Suppressor macrophage treated with lipopolysaccharide for 1 hour (primary cell): ENCODE measurements at regions not wholly inside any gene's neighbourhood (a gene's known extent, or its start where the extent isn't known, plus 50 kb on each side); places are given as distances from the start of the nearest gene placed in this dataset.

Experiments
- DNase-seq, 3 donors: peaks; one replicate each; pipeline ENCODE4 v3.0.0-alpha.2; 2020 to 2022

DNA sequence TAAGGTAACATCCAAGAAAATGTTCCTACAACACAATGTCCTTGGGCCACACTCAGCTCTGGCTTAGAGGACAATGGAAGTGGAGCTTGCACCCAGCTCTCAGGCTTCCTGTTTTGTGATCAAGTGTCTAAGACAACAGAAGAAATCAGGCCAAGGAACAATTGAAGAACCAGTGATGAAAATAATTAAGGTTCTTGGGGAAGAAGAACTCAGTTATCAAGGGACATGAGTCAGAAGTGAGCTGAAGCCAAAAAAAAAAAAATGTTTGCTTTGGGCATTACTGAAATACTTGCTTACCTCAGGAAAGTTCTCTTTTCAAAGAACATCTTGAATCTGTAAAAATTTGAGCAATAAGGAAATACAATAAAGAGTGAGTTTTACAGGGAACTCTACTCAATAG, 299.0 kb downstream of the FBXO15 start:
- no peak for DNase-seq

DNA sequence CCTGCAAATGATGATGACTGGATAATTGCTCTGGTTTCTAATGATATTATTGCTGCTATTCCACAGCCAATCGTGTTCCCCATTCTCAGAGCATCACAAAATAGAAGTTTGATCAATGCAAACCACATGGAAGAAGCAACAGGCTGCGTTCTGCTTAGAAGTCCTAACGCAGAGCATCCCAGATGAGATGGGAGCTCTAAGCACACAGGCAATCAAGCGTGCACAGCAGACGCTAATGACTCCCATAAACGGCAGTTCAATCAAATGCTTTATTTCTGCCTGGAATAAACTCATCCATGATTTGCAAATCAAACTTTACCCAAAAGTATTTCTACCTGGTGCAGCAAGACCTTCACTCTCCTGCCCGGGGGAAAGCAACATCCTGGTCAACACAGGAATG, 304.2 kb downstream of the FBXO15 start:
- no peak for DNase-seq

DNA sequence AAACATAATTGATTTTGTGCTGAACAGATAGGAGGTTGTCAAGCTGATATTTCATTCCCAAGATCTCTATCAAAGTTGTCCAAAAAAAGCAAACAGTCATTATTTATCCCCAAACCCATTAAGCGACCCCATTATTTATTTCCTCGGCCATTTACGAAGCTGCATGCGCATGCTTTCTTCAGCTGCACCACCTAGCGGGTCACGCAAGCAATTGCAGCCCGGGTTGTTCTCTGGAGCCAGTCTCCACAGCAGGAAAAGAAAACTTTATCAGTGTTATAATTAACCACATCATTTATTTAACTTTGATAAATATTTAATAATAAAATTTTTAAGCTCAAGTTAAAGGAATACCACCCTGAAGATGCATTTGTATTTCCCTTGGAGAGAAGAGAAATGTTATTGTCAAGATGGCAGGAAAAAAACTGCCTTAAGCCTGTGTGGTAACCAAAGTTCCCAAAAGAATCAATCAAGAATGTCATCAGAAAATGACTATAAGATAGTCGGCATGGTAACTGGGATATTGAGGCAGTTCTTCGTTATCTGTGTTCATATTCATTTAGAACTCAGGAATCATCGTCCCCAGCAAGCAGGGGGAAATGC, 304.7 kb downstream of the FBXO15 start:
- peak; percentile 64 to 75 (median 65) for DNase-seq

DNA sequence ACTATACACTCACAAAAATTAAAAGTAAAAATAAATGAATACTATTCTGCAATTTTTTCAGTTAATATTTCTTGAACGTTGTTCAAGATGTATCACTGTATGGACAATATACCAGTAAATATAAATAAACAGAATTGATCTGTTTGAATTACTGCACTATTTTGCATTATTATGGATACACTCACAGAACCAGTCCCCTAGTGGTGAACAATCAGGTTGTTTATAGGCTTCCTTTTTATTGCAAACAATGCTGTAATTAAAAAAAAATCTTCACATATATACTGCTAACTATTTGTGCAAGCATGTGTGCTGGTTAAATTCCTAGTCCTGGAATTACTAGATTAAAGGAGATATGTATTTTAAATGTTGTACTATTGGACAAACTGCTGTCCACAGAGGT, 306.0 kb downstream of the FBXO15 start:
- DNase-seq = no peak

DNA sequence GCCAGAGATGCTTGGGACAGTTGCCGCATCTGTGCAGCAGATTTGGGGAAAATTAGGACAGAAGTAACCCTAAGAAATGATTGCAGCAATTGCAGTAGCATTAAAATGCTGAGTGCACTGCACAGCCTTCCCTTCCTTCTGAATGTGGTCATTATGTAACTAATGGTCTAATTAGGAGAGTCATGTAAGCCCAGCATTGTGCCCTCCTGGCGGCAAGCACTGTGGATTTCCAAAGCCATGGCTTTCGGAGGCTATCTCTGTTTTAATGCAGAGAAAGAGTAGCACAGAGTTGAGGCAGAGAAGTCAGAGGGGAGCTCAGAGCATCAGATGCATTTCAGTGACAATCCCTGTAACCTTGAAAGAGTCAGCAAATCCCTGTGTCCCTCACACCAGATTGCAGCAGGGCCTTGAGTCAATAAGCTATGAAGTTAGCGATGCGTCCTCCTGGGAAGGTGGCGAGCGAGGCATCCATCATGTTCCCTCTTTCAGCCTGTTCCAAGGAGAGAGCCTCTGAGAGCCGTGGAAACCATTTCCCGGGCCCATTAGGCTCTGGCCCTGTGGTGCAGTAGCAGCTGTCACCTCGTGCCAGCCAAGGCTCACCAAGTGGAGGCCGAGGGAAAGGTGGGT, 307.2 kb downstream of the FBXO15 start:
- no peak for DNase-seq

DNA sequence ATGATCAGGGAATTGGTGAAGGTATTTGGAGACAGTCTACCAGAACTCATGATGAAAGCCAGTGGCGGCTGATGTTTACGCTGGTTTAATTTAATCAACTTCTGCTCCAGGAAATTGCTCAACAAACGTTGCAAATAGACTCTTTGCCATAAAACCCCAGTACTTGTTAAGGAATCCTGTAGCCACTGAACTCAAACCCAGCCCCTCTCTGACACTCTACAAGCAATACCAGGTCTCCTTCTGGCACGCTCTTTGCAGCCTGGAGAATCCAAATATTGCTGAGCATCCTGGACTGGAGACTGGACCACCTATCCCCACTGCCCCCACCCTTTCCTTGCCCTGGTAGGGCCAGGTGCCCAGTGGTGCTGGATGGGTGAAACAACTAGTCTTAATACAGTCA, 308.2 kb downstream of the FBXO15 start:
- DNase-seq = no peak

DNA sequence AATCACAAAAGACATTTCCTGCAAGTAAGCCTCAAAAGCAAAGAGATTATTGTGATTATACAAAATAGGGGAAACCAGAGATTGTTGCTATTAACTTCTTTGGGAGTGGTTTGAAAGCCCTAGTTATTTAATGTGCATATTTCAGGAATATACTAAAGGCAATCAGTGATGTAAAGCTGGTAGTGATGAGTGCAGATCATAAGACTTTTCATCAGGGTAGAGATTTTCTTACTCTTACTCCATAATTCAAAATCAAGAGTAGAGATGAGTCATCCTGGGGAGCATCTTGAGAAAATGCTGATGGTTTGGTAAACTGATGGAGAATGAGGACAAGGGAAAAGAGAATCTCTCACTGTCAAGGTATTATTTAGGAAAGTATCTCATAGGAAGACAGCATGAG, 309.5 kb downstream of the FBXO15 start:
- peak in 1 of 3 donors; percentile 4 for DNase-seq

DNA sequence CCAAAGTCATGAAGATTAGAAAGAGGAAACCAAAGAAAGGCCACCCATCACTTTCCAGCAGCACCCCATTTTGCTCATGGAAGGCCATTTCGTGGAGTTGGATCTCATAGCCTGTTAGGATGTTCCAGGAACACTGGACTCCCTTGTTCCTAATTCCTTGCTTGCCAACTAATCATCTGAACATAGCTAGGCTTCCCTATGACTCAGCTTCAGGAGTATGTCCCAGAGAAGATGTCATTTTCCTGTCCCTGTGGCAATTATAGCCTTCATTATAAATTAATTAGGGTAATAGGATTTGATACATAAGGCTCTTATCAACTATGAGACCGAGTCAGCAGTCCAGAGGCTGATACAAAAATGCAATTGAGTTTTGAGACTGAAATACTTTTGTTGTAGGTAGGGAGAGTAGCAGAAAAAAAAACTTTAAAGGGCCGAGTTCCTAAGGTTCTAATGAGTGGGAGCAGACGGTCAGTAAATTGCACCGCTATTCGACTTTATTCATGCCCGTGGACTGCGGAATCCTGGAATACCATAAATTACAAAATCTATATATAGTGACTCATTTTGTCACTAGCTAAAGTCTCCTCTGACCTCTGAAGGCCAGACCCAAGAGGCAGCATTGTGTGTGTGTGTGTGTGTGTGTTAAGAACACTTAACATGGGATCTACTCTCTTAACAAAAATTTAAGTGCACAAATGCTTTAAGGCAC, 311.8 kb downstream of the FBXO15 start:
- DNase-seq = no peak

DNA sequence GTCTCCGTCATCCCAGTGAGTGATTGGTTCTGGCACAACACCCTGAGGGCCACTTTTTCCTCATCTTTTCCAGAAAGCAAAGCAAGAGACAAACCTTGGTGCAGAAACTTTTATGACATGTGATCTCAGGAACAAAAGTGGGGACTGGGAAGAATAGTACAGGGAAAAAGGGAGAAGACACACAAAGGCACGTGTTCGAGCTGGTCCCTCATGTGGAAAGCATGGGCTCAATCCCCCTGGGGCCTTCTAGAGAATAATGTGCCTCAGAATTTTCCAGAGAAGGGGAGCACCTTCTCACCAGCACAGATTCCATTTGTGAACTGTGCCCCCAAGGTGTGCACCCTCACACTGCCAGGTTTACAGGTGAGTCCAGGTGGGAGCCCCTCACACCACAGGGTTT, 312.6 kb downstream of the FBXO15 start:
- DNase-seq = no peak

DNA sequence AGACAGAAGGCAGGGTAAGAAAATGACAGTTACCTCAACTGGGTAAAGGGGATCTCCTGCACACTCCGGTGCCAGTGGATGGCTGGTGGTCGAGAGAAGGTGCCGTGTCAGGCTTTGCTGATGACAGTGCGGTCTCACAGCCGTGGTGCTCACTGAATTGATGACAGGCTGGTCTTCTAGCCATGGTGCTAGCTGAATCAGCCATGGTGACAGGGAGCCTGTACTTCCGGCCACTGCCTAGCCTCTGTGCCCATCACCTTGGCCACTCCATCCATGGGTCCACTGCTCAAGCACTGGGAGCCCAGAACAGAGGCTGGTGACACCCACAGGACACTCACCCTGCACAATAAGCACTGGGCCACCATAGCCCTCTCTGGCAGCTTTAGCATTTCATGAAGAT, 315.9 kb downstream of the FBXO15 start:
- DNase-seq = no peak

DNA sequence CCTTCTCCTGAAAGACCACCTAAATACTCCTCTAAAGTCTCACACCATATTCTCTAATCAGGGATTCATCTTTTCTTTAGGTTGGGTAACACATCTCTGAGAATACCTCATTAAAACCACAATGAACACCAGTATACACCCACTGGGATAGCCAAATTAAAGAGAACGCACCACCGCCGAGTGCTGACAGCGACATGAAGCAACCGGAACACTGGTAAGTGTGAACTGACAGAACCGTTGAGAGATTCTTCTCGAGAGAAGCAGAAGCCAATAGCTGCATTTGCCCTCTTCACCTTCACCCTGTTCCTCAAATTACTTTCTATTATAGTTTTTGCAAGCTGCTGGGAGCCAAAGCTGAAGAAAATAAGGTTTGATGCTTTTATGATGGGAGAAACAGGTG, 318.5 kb downstream of the FBXO15 start:
- no peak for DNase-seq

DNA sequence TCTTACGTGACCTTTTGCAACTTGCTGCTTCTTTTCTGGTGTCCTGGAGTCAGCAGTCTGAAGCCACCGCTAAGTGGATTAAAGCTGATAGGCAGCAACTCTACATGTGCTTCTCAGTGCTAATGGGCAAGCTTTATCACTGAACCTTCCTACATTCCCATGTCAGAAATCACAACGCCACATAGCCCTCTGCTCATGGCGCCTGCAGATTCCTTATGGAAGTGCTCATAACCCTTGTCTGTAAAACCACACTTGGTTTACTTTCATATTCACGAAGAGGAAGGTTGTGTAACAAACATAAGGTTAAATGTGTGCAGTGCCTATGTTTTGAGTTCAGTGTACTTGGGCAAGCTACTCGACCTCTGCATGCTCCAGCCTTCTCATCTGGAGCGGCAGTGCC, 319.8 kb downstream of the FBXO15 start:
- DNase-seq = no peak

DNA sequence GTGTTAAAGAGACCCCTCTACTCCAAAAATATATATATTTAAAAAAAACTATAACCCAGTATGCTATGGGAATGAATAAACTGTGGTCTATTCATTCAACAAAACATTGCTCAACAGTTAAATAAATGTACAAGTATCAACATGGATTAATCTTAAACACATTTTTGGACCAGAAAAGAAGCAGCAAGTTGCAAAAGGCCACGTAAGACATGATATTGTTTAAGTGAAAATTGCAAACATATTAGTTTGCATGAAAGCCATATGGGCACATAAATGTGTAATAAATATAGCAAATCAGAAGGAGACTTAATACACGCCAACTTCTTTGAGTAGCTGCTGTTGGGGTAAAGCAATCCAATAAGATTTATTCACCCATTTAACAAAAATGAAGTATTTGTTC, 321.5 kb downstream of the FBXO15 start:
- DNase-seq = no peak

DNA sequence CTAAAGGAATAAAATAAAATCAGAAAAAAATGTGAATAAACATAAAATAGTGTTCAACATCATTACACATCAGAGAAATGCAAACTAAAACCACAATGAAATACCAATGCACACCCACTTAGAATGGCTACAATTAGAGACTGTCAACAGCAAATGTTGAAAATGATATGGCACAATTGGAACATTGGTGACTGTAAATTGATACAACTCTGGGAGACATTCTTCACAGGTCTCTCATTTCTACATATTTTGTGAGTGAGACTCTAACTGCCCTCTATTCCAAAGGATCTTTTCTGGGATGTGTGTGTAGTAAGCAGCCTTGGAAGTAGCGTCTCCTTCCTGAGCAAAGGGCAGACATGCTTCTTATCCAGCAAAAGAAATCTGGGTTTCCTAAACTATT, 323.0 kb downstream of the FBXO15 start:
- DNase-seq = no peak

DNA sequence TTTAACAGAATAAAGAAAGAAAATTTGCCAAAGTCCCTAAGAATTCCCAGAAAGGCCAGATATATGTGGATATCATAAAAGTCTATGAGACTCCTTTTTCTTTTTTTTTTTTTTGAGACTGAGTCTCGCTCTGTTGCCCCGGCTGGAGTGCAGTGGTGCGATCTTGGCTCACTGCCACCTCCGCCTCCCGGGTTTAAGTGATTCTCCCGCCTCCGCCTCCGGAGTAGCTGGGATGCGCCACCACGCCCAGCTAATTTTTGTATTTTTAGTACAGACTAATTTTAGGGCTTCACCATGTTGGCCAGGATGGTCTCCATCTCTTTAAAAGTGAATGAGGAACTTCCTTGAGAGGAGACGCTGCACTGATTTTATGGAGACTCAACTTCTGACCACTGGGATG, 335.2 kb downstream of the FBXO15 start:
- DNase-seq = no peak

DNA sequence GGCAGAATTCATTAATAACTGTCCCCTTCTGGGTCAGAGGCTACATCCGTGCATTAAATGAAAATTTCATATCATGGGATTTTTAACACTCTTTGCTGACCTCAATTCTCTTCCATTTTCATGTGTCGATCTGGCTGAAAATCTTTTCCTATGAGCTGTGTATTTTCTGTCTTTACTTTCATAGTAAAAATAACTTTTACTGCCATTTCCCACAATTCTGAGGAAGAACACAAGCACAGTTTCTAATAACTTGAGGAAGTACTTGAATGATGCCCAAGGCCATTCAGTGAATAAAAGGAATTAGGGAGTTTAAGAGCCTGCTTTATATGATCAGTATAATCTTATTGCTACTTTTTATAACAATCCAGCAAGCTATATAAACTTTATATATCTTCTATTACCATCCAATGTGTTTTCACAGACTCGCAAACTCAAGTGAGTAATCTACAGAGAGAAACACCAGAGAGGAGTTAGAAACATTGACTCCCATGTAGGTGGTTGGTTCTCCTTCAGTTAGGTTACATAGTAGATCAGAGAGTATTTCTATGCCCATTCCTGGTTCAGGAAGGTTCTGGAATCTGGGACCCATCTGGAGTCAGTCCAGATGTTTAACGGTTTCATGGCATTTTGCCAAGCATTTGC, 340.0 kb downstream of the FBXO15 start:
- no peak for DNase-seq

DNA sequence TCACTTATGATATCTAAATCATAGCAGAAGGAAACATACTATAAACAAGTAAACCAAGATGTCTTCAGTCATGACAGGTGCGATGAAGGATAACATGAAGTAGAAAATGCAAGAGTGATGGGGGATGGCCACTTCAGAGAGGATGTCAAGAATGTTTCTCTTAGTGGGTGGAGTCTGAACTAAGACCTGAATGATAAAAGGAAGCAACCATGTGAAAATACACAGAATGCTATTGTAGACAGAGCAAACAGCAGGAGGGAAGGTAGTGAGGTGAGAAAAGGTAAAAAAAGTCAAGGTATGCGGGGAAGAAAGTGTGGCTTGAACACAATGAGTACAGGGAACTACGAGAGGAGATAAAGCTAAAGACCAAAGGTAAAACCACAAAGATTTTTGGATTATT, 341.6 kb downstream of the FBXO15 start:
- DNase-seq = no peak

DNA sequence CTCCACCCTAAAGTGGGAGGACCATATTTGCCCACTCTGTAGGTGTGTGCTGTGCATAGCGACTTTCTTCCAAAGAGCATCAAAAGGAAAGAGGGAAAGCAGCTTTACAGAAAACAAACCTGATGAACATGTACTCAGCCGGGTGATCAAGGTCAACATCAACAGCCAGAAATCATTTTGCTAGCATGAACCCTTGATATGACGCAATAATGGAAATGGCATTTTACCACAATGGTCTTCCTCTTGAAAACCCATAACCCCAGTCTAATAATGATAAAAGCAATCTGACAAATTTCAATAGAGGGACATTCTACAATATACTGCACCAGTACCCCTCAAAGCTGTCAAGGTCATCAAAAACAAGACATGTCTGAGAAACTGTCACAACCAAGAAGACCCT, 350.2 kb downstream of the FBXO15 start:
- no peak for DNase-seq

DNA sequence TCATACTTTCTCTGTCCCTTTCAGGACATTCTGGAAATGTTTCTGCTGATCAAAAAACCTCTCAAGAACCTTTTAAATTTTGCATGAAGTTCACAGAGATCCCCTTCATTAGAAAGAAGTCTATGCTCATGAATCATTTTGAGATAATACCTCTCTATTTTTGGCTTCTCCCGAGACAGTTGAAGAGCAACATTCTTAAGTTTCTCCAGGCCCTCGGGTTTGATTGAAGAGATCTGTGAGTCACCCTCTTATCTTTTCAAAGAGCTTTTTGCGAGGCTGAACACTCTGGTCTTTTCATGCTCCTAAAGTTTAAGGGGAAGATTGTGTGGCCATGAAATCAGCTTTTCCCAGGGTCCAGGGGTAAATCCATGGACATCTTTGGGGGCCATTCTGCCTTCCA, 354.2 kb downstream of the FBXO15 start:
- no peak for DNase-seq

DNA sequence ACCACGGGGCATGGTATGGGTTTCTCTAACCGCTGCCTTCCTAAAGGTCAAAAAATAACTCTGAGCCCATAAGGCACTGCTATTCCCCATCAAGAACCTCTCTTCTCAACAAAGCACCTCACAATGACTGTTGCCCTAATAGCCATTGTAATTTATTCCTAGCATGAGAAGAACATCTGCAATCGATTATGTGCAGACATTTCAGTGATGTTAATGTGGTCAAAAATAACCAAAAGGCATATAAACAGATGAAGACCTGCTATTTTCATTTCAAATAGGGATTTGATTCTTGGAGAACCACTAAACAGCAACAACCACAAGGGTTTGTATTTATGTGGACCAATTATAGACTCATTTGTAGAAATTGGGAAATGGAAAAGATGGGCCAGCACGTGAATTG, 356.6 kb downstream of the FBXO15 start:
- DNase-seq = no peak

DNA sequence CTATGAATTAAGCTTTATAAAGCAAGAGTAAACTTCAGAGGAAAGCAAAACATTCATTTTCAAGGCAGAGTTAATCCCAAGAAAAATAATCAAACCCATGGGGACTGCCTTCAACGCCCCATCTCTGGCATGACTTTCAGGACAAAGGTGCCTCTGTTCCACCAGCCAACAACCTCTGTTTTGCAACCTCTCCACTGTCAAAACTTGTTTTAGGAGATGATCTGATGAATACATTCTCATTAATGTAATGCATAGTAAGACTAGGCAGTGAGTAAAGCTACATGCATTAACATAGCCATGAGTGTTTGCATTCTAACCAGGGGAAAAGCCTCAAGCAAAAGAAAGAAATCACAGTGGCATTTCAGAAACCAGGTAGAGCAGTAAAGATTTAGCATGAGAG, 357.0 kb downstream of the FBXO15 start:
- no peak for DNase-seq

DNA sequence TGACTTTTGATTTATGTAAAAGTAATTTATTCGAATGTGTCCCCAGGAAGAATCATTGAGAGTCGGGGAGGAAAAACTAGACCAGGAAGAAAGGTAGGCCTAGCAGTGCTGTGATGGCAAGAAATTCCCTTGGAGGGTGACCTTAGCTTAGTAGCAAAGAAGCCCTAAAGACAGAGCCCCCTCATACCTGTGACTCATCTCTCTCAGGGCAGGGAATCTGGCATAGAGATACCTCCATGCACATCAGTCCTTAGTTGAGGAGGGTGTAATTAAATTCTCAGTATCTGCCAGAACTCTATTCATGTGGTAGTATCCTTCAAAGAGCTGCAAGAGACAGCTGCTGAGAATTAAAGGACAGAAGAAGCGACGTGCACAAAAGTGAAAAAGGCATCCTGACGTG, 360.3 kb downstream of the FBXO15 start:
- DNase-seq = no peak

DNA sequence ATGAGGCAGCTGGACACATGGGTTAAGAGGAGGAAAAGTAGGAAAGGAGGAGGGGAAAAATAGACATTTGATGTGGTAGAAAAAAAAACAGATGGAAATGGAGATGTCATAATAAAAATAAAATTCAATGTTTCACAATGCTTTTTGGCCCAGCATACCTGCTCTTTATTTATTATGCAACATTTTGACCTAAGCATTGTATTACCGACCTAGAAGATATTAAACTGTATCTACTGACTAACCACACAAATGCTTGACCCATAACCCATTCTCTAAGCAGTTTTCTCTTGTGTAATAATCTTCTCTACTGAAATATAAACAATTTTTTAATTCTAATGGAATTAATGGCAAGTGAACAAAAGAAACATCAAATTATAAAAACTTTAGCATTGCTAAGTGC, 362.3 kb downstream of the FBXO15 start:
- DNase-seq = no peak

DNA sequence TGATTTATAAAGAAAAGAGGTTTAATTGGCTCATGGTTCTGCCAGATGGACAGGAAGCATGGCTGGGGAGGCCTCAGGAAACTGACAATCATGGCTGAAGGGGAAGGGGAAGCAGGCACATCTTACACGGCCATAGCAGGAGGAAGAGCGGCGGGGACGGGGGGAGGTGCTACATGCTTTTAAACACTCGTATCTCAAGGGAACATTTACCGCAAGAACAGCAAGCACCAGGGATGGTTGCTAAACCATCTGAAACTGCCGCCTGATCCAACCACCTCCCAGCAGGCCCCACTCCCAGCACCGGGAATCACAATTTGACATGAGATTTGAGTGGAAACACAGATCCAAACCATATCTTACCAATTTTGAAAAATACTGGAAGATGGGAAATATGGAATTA, 362.8 kb downstream of the FBXO15 start:
- no peak for DNase-seq
